ENCODE measurements at regions not wholly inside any gene's neighbourhood (a gene's known extent, or its start where the extent isn't known, plus 50 kb on each side); places are given as distances from the start of the nearest gene placed in this dataset.
"Not testable (repeated sequence)": the region's sequence is repeated elsewhere in the genome, so short reads cannot be mapped to it uniquely, and the experiment has no call there.

DNA sequence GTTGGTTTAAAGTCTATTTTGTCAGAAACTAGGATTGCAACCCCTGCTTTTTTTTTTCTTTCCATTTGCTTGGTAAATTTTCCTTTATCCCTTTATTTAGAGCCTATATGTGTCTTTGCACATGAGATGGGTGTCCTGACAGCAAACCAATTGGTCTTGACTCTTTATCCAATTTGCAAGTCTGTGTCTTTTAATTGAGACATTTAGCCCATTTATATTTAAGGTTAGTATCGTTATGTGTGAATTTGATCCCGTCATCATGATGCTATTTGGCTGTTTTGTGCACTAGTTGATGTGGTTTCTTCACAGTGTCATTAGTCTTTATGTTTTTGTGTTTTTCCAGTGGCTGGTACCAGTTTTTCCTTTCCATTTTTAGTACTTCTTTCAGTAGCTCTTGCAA, 127.7 kb upstream of the ZNF267 start:
- no peak for DNase-seq (ENCODE audit: low spot score)

DNA sequence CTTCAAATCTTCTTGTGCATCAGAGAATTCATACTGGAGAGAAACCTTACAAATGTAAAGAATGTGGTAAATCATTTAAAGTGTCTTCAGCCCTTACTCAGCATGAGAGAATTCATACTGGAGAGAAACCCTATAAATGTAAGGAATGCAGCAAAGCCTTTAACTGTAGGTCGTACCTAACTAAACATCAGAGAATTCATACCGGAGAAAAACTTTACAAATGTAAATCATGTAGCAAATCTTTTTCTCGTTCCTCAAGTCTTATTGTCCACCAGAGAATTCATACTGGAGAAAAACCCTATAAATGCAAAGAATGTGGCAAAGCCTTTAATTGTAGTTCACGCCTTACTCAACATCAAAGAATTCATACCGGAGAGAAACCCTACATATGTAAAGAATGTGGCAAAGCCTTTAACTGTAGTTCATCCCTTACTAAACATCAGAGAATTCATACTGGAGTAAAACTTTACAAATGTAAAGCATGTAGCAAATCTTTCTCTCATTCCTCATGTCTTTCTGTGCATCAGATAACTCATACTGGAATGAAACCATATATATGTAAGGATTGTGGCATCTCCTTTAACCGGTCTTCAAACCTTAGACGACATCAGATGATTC, 118.5 kb upstream of the ZNF267 start:
- no peak for DNase-seq (ENCODE audit: low spot score)

DNA sequence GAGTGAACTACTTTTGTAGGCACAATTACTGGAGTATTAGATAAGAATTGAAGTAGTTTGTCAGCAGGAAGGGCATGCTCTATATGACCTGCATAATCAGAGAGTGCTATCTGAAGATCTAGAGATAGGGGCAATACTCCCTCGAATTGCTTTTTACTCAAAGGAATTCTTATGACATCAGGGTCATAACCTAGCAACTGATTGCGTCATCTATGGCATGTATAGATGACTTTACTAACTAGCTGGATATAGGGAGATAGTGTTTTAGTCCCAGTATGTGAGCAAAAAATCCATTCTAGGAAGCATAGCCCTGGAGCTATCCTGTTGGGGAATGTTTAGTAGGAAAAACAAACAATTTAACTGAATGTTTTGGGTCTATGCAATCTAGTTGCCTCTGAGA, 109.5 kb upstream of the ZNF267 start:
- no peak for DNase-seq (ENCODE audit: low spot score)

DNA sequence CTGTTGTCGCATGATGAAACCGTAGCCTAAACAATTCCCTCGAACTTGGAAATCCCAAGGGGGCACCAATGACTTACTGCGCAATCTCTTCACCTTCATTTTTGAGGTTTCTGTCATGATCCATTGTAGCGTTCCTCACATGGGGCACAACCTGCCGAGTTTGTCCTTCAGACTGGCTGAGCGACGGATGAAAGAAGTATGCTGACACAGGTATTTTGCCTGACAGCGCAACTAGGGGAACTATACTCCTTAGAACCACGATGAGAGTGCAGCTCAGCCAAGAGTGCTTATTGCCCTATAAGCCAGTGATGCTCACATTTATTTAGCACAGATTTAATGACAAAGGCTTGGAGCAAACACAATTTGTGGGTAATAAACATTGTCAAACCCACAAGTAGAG, 106.3 kb upstream of the ZNF267 start:
- DNase-seq (ENCODE audit: low spot score) = no peak

DNA sequence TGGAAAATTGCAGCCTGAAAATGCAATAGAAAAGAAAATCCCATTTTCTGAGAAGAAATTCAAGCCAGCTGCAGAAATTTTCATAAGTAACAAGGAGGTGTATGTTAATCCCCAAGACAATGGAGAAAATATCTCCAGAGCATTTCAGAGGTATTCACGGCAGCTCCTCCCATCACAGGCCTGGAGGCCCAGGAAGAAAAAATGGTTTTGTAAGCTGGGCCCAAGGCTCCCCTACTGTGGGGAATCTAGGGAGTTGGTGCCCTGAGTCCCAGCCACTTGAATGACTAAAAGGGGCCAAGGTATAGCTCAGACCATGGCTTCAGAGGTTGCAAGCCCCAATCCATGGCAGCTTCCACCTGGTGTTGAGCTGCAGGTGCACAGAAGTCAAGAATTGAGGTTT, 93.3 kb upstream of the ZNF267 start:
- DNase-seq (ENCODE audit: low spot score) = no peak

DNA sequence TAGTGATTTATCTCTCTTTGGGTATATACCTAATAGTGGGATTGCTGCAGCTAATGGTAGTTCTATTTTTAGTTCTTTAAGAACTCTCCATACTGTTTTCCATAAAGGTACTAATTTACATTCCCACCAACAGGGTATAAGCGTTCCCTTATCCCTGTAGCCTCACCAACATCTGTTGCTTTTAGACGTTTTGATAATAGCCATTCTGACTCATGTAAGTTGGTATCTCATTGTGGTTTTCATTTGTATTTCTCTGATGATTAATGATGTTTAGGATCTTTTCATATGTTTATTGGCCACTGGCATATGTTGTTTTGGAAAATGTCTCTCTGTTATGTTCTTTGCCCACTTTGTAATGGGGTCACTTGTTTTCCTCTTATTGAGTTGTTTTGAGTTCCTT, 88.5 kb upstream of the ZNF267 start:
- no peak for DNase-seq (ENCODE audit: low spot score)

DNA sequence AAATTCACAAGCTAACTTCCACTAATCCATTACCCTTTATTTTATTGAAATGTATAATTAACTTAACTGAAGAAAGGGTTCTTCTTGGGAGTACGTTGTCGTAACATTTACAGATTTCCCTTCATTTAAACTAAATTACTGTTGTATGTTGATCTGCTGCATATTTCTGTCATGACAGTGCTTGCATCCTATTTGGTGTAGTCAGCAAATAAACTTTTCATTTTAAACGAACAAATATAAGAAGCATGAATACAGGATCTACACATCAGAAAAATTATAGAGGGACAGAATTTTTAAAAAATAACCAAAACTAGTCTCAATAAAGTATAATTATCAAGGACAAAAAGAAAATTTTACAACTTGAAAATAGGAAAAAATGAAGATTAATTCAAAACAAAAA, 66.5 kb upstream of the ZNF267 start:
- DNase-seq (ENCODE audit: low spot score) = no peak

DNA sequence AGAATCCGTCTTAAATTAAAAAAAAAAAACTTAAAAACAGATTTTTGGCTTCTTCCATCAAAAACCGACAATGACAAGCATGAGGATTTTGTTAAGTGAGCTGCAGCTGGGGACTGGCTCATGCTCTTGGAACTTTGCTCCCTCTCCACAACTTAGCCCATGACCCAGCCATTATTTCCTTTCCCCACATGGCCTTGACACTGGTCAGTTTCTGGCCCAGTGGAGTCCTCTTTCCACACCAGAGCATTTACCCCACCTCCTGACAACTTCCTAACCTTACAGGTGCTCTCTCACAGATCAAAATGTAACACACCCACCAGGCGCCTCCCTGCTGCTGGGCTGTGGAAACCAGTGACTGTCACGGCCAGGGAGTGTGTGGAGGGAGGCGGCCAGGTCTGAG, 62.7 kb upstream of the ZNF267 start:
- DNase-seq (ENCODE audit: low spot score) = no peak

DNA sequence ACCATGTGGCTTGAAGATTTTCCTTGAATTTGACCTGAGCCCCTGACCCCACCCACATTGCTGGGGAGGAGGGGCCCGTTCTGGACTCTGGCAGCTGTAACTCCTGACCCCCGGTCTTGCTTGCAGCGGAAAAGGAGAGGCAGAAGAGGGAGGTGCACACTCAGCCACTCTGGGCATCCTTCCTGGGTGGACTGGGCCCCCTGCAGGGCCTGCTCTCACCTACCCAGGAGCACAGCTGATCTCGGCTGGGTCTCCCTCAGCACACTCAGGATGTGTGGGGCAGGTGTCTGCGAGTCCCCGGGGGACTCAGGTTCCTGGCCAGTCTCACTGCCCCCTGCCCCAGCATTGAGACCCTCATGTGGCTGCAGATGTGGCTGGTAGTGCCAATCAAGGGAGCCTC, 57.5 kb upstream of the ZNF267 start:
- not testable (repeated sequence) for DNase-seq (ENCODE audit: low spot score)

DNA sequence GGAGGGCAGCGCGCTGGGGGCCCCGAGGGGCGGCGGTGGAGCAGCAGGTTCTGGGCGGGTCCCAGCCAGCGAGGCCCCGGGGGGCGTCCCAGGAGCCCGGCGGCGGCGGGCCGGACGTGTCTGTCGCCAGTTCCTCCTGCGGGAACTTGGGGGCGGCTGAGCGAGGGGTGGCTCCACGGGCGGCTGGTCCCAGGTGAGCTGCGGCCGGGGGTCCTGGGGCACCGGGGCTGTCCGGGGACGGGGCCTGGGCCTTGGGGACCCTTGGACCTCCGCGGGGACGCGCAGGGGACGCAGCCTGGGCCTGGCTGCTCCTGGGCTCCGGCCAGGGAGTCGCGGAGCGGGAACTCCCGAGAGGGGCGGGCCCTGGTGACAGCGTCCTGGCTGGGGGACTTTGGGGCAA, 54.2 kb upstream of the ZNF267 start:
- no peak for DNase-seq (ENCODE audit: low spot score)

DNA sequence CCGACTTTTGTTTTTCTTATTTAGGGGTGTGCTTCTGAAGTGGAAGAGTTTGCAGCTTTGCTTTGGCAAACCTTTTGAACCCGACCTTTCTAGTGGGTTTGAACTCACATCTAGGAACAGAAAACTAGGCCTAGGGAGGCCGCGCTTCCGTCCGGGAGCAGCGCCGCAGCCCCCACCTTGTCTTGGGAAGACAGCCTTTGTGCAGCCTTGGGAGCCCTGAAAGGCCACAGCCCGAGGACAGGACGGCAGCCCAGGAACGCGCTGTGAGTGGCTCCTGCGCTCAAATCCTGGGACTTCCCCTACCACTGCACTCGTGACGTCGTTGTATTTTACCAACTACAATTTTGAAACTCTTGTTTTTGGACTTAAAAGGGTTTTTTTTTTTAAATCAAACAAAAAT, 53.7 kb upstream of the ZNF267 start:
- no peak for DNase-seq (ENCODE audit: low spot score)

Data from Ammon's horn (tissue), 1 donor.